Myocyte (in vitro differentiated cells): ENCODE measurements at regions not wholly inside any gene's neighbourhood (a gene's known extent, or its start where the extent isn't known, plus 50 kb on each side); places are given as distances from the start of the nearest gene placed in this dataset.

Experiments
- DNase-seq: peaks from one replicate; pipeline ENCODE4 v3.0.0-alpha.2; 2012; ENCODE audit warnings: low read depth

GRCh38 chr10:90583416-90583815, 274.4 kb downstream of the HTR7 start:
- DNase-seq: no peak

GRCh38 chr10:90587081-90587491, 270.8 kb downstream of the HTR7 start:
- no peak for DNase-seq

GRCh38 chr10:90587561-90587960, 270.3 kb downstream of the HTR7 start:
- DNase-seq: no peak

GRCh38 chr10:90588222-90588621, 269.6 kb downstream of the HTR7 start:
- DNase-seq: no peak

GRCh38 chr10:90589825-90590224, 268.0 kb downstream of the HTR7 start:
- DNase-seq: no peak

- DNase-seq: no peak
Measured at GRCh38 chr10:90591629-90592028, 266.2 kb downstream of the HTR7 start.

GRCh38 chr10:90592638-90593302, 265.1 kb downstream of the HTR7 start:
- DNase-seq: peak; percentile 55

- no peak for DNase-seq
Measured at GRCh38 chr10:90598513-90598912, 259.3 kb downstream of the HTR7 start.

GRCh38 chr10:90602862-90603610, 254.8 kb downstream of the HTR7 start:
- peak; percentile 46 for DNase-seq

GRCh38 chr10:90604636-90605035, 253.2 kb downstream of the HTR7 start:
- peak; percentile 24 for DNase-seq

GRCh38 chr10:90605506-90605905, 252.3 kb downstream of the HTR7 start:
- no peak for DNase-seq

- no peak for DNase-seq
Measured at GRCh38 chr10:90612276-90612675, 245.6 kb downstream of the HTR7 start.

GRCh38 chr10:90614631-90615030, 243.2 kb downstream of the HTR7 start:
- DNase-seq: no peak

GRCh38 chr10:90621577-90621976, 236.3 kb downstream of the HTR7 start:
- DNase-seq: peak; percentile 52

- peak; percentile 70 for DNase-seq
Measured at GRCh38 chr10:90635111-90635765, 222.6 kb downstream of the HTR7 start.

- no peak for DNase-seq
Measured at GRCh38 chr10:90640756-90641155, 217.1 kb downstream of the HTR7 start.

GRCh38 chr10:90641731-90642130, 216.1 kb downstream of the HTR7 start:
- DNase-seq: no peak

- DNase-seq: no peak
Measured at GRCh38 chr10:90642136-90642535, 215.7 kb downstream of the HTR7 start.

GRCh38 chr10:90642650-90643049, 215.2 kb downstream of the HTR7 start:
- DNase-seq: no peak

GRCh38 chr10:90644165-90644564, 213.7 kb downstream of the HTR7 start:
- no peak for DNase-seq

- DNase-seq: no peak
Measured at GRCh38 chr10:90650858-90651257, 207.0 kb downstream of the HTR7 start.

GRCh38 chr10:90652519-90652918, 205.3 kb downstream of the HTR7 start:
- no peak for DNase-seq
